Chondrocyte (in vitro differentiated cells): ENCODE measurements at regions not wholly inside any gene's neighbourhood (a gene's known extent, or its start where the extent isn't known, plus 50 kb on each side); places are given as distances from the start of the nearest gene placed in this dataset.

Source experiments
- DNase-seq: peaks from one replicate; pipeline ENCODE4 v3.0.0; 2021; ENCODE audit warnings: mixed read lengths, low spot score
- H3K27ac Mint-ChIP-seq: one replicate; pipeline ENCODE4 v1.8.0; 2021; ENCODE audit warnings: mild to moderate bottlenecking, moderate library complexity, mixed read lengths; ENCODE audit not compliant: unreplicated experiment
- H3K27me3 Mint-ChIP-seq: 2 replicates; pipeline ENCODE4 v1.8.0; 2021; ENCODE audit warnings: low read depth, mixed read lengths
- H3K36me3 Mint-ChIP-seq: 2 replicates; pipeline ENCODE4 v1.8.0; 2021; ENCODE audit warnings: low read depth, mixed read lengths
- H3K4me1 Mint-ChIP-seq: 2 replicates; pipeline ENCODE4 v1.8.0; 2021; ENCODE audit warnings: low read depth, mild to moderate bottlenecking, mixed read lengths
- H3K4me3 Mint-ChIP-seq: one replicate; pipeline ENCODE4 v1.8.0; 2021; ENCODE audit warnings: mild to moderate bottlenecking, moderate library complexity, mixed read lengths; ENCODE audit not compliant: unreplicated experiment
- H3K9me3 Mint-ChIP-seq: 2 replicates; pipeline ENCODE4 v1.8.0; 2021; ENCODE audit warnings: low read depth, mixed read lengths
- TF ChIP-seq, protein P1 (sequence below): fragments of 200-600 bp; sonication (generic); IDR thresholded peaks from 2 replicates; pipeline ENCODE4 v1.5.0; 2021; ENCODE audit warnings: antibody characterized with exemption, mild to moderate bottlenecking, moderate library complexity

DNA sequence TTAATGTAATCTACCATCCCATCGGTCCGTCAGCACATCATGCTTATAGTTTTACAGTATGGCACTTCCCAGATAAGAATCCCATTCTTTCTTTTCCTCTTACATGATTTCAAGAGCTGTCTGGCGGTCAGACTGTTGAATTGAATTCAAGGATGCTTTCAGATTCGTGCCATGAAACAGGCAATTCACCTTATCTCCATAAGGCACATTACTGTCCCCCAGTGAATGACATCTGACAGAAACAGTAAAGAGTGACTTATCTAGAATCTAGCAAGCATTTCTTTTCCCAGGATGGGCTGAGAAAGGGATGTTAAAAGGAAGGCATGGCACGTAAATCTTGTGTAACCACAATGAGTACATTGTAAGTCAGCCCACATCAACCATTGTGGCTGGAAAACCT is 61.1 kb upstream of the SEM1 start:
- peaks cover 30% of the 10 kb centered on the region for H3K27me3 Mint-ChIP-seq
- H3K36me3 Mint-ChIP-seq: no peaks in the 10 kb centered on the region
- DNase-seq: no peak
- no peaks in the 10 kb centered on the region for H3K4me1 Mint-ChIP-seq
- no peak overlapping the region for H3K4me3 Mint-ChIP-seq
- no peaks in the 10 kb centered on the region for H3K9me3 Mint-ChIP-seq
- TF ChIP-seq, protein P1, sequence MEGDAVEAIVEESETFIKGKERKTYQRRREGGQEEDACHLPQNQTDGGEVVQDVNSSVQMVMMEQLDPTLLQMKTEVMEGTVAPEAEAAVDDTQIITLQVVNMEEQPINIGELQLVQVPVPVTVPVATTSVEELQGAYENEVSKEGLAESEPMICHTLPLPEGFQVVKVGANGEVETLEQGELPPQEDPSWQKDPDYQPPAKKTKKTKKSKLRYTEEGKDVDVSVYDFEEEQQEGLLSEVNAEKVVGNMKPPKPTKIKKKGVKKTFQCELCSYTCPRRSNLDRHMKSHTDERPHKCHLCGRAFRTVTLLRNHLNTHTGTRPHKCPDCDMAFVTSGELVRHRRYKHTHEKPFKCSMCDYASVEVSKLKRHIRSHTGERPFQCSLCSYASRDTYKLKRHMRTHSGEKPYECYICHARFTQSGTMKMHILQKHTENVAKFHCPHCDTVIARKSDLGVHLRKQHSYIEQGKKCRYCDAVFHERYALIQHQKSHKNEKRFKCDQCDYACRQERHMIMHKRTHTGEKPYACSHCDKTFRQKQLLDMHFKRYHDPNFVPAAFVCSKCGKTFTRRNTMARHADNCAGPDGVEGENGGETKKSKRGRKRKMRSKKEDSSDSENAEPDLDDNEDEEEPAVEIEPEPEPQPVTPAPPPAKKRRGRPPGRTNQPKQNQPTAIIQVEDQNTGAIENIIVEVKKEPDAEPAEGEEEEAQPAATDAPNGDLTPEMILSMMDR: no peak
- no peak overlapping the region for H3K27ac Mint-ChIP-seq

- H3K36me3 Mint-ChIP-seq: no peaks in the 10 kb centered on the region
- H3K27ac Mint-ChIP-seq: no peak overlapping the region
- H3K9me3 Mint-ChIP-seq: no peaks in the 10 kb centered on the region
- DNase-seq: no peak
- no peaks in the 10 kb centered on the region for H3K4me1 Mint-ChIP-seq
- peaks cover 29% of the 10 kb centered on the region for H3K27me3 Mint-ChIP-seq
- H3K4me3 Mint-ChIP-seq: no peak overlapping the region
- TF ChIP-seq, protein P1: no peak
These were observed 62.6 kb upstream of the SEM1 start for GRCh38 chr7:96772139-96772694.

- no peak overlapping the region for H3K27ac Mint-ChIP-seq
- H3K4me3 Mint-ChIP-seq: no peak overlapping the region
These were observed 63.8 kb upstream of the SEM1 start for GRCh38 chr7:96773483-96773882.

DNA sequence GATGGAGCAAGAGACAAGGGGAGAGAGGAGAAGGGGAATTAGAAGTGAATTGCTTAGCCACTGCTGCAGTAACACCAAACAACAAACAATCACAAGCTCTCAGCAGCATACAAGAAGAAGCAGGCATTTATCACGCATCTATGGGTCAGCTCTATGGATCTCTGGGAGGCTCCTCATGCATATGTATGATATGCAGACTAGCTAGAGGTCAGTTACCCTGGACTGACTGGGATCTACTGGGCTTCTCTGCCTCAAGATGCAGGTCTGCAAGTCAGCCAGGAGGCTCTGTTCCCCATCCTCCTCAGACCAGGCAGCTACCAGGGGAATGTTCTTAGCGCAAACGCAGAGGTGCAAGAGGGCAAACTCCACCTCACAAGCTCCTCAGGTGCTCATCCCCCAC is 64.7 kb upstream of the SEM1 start:
- no peak overlapping the region for H3K27ac Mint-ChIP-seq
- no peaks in the 10 kb centered on the region for H3K9me3 Mint-ChIP-seq
- no peak for DNase-seq
- H3K27me3 Mint-ChIP-seq: peaks cover 28% of the 10 kb centered on the region
- H3K4me1 Mint-ChIP-seq: no peaks in the 10 kb centered on the region
- TF ChIP-seq, protein P1: no peak
- H3K36me3 Mint-ChIP-seq: no peaks in the 10 kb centered on the region
- no peak overlapping the region for H3K4me3 Mint-ChIP-seq

More at GRCh38 chr7:96773483-96773882, 63.8 kb upstream of the SEM1 start:
- TF ChIP-seq, protein P1: no peak
- Mint-ChIP-seq H3K27me3 (peaks cover 26% of the 10 kb centered on the region), H3K4me1 (no peaks in the 10 kb centered on the region), H3K9me3 (no peaks in the 10 kb centered on the region), H3K36me3 (no peaks in the 10 kb centered on the region)
- DNase-seq: no peak

GRCh38 chr7:96775046-96775445 is 65.4 kb upstream of the SEM1 start:
- no peak for DNase-seq
- H3K4me3 Mint-ChIP-seq: no peak overlapping the region

More at GRCh38 chr7:96775046-96775445, 65.4 kb upstream of the SEM1 start:
- Mint-ChIP-seq H3K27ac (no peak overlapping the region), H3K27me3 (peaks cover 25% of the 10 kb centered on the region), H3K36me3 (no peaks in the 10 kb centered on the region), H3K4me1 (no peaks in the 10 kb centered on the region), H3K9me3 (no peaks in the 10 kb centered on the region)
- TF ChIP-seq, protein P1: no peak
